Retinal pigment epithelial cell (primary cell): ENCODE measurements at regions not wholly inside any gene's neighbourhood (a gene's known extent, or its start where the extent isn't known, plus 50 kb on each side); places are given as distances from the start of the nearest gene placed in this dataset.
"Not testable (repeated sequence)": the region's sequence is repeated elsewhere in the genome, so short reads cannot be mapped to it uniquely, and the experiment has no call there.

Experiments used
- DNase-seq: peaks from one replicate; pipeline ENCODE4 v3.0.0-alpha.2; 2010; ENCODE audit warnings: low read depth
- H3K4me3 ChIP-seq: 2 replicates; pipeline ENCODE4 v1.5.1; 2011; ENCODE audit warnings: mild to moderate bottlenecking, low read length, control low read depth, moderate library complexity
- TF ChIP-seq, protein P1 (sequence below): conservative IDR thresholded peaks from 2 replicates; pipeline ENCODE4 v1.5.1; 2011; ENCODE audit warnings: low read depth, low read length, control low read depth, inconsistent platforms

DNA sequence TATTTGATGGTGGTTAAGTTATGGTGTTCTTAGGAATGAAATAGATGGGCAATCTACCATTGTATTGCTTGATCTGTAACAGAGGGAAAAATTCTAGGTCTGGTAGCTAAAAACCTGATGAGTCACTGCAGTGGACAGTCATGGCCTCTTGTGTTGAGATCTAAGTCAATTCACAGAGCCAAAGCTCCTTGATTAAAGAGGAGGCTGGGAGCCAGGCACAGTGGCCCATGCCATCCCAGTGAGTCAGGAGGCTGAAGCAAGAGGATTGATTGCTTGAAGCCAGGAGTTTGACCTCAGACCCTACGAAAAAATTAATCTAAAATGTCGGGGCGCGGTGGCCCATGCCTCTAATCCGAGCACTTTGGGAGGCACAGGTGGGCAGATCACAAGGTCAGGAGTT, 67.1 kb upstream of the KPNA3 start:
- TF ChIP-seq, protein P1, sequence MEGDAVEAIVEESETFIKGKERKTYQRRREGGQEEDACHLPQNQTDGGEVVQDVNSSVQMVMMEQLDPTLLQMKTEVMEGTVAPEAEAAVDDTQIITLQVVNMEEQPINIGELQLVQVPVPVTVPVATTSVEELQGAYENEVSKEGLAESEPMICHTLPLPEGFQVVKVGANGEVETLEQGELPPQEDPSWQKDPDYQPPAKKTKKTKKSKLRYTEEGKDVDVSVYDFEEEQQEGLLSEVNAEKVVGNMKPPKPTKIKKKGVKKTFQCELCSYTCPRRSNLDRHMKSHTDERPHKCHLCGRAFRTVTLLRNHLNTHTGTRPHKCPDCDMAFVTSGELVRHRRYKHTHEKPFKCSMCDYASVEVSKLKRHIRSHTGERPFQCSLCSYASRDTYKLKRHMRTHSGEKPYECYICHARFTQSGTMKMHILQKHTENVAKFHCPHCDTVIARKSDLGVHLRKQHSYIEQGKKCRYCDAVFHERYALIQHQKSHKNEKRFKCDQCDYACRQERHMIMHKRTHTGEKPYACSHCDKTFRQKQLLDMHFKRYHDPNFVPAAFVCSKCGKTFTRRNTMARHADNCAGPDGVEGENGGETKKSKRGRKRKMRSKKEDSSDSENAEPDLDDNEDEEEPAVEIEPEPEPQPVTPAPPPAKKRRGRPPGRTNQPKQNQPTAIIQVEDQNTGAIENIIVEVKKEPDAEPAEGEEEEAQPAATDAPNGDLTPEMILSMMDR: no peak
- H3K4me3 ChIP-seq: no peak overlapping the region
- DNase-seq: peak; percentile 78

DNA sequence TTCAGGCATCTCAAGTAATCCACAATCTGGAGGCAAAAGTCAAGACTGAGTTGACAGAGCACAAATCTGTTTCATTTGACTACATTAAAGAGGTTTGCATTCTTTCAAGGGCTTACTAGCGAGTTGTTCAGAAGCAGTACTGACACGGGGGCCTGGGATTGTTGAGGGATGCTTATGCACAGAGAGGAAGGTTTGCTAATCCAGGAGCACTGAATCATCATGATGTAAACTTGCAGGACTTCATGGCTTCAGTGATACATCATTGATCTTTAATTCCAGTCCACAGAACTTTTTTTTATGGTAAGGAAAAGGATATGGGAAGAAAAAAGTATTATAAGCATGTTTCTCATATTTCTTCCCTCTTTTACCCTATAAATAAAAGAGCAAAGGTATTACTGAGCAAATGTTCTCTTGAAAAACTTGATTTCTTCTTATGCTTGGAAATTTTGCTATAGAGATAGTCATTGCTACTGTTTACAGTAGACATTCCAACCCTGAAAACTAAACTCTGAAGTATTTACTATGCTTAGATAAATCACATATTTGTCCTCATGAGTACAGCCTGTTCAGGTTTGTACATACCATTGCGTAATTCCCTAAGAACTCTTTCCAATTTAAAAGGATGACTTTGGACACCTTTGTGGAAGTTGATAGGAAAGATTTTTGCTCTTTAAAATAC, 65.8 kb upstream of the KPNA3 start:
- peak; percentile 90 for DNase-seq
- H3K4me3 ChIP-seq: no peak overlapping the region
- TF ChIP-seq, protein P1: no peak

DNA sequence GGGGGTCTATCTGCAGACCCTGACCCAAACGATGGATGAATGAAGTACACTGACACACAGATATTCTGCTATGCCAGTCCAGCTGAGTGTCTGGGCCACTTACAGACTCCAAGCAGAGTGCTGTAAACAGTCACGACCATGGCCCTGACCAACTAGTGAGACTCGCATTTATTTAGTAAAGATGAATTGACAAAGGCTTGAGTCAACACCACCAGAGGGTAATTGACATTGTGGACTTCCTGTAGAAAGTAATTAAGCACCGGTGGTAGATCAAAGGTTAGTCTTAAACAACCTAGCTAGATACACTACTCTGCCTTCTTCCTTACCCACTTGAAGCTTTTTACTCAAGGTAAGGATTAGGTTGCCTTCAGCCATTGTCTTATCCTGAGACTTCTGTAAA, 63.4 kb upstream of the KPNA3 start:
- DNase-seq: no peak
- TF ChIP-seq, protein P1: no peak
- no peak overlapping the region for H3K4me3 ChIP-seq

DNA sequence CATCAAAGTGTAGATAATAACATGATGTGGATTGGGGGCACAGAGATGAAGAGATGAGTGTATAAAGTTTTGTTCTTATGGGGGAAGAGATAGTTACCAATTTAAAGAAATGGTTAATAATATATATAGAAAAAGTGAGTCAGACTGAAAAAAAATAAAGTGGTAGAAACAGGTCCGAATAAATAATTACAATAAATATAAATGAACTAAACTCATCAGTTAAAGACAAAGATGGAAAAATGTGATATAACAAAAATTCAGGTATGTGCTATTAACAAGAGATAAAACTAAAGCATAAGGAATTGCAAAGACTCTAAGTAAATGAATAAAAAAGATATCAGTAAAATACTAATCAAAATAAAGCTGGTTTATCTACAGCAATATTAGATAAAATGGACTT, 61.1 kb upstream of the KPNA3 start:
- no peak overlapping the region for H3K4me3 ChIP-seq
- no peak for DNase-seq
- TF ChIP-seq, protein P1: no peak

DNA sequence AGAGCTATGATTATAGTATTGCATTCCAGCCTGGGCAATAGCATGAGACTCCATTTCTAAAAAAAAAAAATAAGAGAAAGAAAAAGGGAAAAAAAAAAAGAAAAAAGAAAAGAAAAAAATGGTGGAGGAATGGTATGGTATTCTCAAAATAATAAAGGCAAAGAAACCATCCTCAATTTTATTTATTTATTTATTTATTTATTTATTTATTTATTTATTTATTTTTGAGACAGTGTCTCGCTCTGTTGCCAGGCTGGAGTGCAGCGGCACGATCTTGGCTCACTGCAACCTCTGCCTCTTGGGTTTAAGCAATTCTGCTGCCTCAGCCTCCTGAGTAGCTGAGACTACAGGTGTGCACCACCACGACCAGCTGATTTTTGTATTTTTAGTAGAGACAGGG, 60.0 kb upstream of the KPNA3 start:
- H3K4me3 ChIP-seq, DNase-seq: not testable (repeated sequence)

DNA sequence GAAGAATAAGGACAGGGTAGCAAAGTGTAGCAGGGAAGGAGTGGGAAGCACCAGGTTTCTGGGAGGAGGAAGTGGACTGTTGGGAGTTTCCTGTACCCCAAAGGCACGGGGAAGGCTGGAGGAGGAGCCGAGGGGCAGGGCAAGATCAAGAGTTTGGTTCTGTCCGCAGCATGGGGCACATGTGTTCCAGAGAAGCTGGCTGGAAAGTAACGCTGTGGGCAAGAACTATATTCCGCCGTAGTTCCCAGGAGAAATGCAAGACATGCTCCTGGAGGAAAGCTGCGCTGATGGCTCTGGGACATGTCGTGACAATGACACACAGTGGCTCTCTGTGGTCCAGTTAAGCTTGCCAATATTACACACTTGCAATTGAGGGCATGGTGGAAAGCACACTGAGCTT, 51.7 kb upstream of the KPNA3 start:
- no peak overlapping the region for H3K4me3 ChIP-seq
- no peak for DNase-seq

More for the DNA sequence above, 51.7 kb upstream of the KPNA3 start:
- TF ChIP-seq, protein P1: no peak
